Left kidney (tissue), 1 donor: ENCODE measurements at regions not wholly inside any gene's neighbourhood (a gene's known extent, or its start where the extent isn't known, plus 50 kb on each side); places are given as distances from the start of the nearest gene placed in this dataset.
"Not testable (repeated sequence)": the region's sequence is repeated elsewhere in the genome, so short reads cannot be mapped to it uniquely, and the experiment has no call there.

Source experiments
- DNase-seq: peaks from one replicate; pipeline ENCODE4 v3.0.0-alpha.2; 2013

DNA sequence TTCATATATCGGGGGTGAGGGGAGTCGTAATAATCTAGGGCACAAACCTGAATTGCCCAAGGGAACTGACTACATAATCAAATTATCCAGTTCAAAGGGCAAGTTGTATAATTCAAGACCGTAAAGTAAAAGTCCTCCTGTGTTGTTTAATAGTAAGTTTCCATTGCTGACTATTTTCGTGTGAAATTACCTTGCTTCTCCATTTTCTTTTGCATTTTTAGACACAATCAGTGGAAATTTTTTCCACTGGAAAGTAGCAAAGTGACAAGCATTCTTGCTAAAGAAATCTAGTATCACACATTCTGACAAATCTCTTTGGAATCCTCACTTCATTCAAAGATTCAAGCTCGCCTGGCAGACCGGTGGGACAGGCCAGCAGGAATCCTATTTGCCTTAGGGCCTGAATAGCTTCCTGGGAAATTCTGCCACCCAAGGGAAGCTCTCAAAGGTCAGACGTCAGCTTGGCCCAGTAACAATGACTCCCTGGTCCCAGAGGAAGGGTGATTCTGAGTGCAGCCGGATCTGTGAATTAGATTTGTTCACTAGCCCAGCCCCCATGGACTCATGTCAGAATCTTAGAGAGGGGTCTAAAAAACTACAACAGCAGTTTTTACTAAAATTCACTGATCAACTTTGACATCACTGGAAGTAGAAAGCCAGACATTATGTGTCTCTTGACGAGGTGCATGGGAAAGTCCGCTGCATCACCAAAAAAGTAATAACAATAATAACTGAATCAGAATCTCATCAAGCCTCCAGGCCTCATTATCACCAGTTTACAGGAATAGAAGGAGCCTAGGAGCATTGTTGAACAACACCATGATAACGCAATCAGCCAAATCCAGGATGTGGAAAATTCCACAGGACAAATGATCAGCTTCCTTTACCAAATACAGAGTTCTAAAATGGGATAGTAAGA is 161.0 kb downstream of the SKIDA1 start:
- DNase-seq: no peak

- no peak for DNase-seq
These were observed 161.8 kb downstream of the SKIDA1 start for GRCh38 chr10:21363731-21364104.

DNA sequence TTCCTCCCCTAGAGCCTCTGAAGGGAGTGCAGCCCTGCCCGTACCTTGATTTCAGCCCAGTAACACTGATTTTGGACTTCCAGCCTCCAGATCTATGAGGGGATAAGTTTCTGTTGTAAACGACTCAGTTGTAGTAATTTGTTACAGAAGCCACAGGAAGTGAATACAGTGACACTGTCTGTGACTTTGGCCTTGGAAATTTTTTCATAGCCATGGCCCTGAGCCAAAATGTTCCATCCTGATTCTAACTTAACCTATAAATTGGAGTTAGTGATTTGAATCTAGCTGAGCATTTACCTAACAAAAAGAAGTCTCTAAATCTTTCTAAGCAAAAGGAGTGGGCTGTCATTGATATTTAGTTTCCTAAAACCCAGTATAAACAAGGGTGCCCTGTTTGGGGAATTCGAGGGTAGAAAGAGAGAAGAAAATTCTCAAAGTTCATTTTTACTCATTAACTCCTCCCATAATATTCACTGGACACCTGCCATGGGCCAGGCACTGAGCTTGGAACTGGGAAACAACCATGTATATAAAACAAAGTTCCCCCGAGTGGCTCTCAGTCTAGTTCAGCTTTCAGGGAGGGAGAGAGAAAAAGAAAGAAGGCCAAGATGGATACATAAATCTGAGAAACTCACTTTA is 162.3 kb downstream of the SKIDA1 start:
- DNase-seq: no peak

- DNase-seq: no peak
These were observed 166.3 kb downstream of the SKIDA1 start for GRCh38 chr10:21359202-21359601.

DNA sequence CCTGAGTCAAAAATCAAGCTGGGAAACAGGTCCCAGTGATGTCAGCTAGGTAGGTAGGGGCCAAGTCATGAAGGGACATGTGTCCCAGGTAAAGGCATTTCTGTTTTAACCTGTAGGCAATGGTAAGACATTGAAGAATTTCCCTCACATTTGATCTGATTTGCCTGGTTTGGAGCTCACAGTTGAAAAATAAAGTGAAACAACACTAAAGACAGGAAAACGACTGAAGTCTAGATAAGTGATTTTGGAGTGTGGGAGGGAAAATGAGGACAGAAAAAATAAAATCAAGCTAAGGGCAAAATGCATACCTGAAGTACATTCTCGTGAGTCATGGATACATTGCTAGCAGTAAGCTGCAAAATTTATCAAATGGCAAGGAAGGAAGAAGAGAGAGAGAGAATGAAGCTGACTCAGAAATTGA is 169.9 kb downstream of the SKIDA1 start:
- no peak for DNase-seq

GRCh38 chr10:21352886-21353285 is 172.6 kb downstream of the SKIDA1 start:
- DNase-seq: no peak

DNA sequence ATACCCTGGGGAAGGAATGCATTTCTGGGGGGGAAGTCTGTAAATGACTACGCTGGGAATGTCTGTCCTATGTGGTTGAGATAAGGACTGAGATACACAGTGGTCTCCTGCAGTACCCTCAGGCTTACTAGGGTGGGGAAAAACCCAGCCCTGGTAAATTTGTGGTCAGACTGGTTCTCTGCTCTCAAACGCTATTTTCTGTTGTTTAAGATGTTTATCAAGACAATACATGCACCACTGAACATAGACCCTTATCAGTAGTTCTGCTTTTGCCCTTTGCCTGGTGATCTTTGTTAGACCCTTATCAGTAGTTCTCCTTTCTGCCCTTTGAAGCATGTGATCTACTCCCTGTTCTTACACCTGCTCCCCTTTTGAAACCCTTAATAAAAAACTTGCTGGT is 173.9 kb downstream of the SKIDA1 start:
- DNase-seq: not testable (repeated sequence)

DNA sequence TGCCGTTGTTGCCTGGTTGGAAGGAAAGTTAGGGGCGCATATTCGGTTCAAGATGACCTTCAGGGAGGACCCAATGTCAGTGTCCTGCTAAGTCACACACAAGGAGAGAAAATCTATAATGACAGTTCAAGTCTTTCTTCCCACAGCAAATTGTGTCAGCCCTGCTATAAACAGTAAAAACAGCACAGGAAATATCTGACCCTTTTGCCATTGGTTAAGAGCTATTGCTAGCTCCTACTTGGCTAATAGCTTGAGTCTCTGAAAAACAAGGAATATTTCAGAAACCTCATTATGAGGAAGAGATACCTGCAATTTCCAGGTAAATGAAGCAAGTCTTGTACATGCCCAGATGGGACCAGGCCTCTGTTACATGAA is 175.6 kb downstream of the SKIDA1 start:
- DNase-seq: no peak

DNA sequence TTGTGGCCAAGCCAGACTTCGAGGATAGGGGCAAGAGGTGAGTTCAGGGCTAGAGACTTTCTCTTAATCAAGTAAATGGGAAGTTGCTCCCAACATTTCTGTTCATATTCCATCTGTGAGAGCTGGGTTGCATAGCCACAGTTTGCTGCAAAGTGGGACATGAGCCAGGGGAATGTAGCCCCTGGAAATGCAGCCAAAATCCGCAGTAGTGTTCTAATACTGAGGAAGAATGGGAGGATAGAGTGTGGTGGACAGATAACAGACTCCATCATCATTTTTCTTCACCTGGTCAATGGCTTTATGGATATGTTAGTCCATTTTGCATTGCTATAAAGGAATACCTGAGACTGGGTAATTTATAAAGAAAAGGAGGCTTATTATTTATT is 177.7 kb downstream of the SKIDA1 start:
- DNase-seq: no peak

GRCh38 chr10:21347043-21347784 is 178.3 kb downstream of the SKIDA1 start:
- DNase-seq: no peak

DNA sequence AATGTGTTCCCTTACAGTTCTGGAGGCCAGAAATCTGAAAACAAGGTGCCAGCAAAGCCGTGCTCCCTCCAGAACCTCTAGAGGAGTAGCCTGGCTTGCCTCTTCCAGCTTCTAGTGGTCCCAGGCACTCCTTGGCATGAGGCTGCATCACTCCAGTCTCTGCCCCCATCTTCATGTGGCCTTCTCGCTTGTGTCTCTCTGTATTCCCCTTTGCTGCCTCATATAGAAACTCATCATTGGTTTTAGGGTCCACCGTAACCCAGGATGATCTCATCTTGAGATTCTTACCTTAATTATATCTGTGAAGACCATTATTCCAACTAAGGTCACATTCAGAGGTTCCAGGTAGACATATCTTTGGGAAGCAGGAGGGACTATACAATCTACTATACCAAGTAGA is 182.4 kb downstream of the SKIDA1 start:
- no peak for DNase-seq

- DNase-seq: not testable (repeated sequence)
These were observed 183.0 kb downstream of the SKIDA1 start for GRCh38 chr10:21342499-21342898.

DNA sequence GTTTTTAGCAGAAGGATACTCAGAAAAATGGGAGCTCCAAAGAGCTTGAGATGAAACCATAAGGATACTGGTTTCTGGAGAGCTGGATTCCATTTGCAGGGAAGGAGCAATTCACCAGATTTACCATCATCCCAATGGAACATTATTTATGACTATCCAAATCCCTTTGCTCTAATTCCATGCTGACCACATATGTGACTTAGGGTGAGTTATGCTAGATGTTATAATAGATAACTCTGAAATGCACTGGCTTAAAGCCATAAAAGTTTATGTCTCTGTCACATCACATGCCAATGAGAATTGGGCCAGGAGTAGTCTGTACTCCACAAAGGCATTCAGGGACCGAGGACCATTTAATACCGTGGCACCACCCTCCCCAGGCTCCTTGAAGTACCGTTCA is 185.2 kb downstream of the SKIDA1 start:
- DNase-seq: no peak

GRCh38 chr10:21337171-21337792 is 188.2 kb downstream of the SKIDA1 start:
- no peak for DNase-seq

- DNase-seq: no peak
These were observed 188.9 kb downstream of the SKIDA1 start for GRCh38 chr10:21336476-21337170.

DNA sequence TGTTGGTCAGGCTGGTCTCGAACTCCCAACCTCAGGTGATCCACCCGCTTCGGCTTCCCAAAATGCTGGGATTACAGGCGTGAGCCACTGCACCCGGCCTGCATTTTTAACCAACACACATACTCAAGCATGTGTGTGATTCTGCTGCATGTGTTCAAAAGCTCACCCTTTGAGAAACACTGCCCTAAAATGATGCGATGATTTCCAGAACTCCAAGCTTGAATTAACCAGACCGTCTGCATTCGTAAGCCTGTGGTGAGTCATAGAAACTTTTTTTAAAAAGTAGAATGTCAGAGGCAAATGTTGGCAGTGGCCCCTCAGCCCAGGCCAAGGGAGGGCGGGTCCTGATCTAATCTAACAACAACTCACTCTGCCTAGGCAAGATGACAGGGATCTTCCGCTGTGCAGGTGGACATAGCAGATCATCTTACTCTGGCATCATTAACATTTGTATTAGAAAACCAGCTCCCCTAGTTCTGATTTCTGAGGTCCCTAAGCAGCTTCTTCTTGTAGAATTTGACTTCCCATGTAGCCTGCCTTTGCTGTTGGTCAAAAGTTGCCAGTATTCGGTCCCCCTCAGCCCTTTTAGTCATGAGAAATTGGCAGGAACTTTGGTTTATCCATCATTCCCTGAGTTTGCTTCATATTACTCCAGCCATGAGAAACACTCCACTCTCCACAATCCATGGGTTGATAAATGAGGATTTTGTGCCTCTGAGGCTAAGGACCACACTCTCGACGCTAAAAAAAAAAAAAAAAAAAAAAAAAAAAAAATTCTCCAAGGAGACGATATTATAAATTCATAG is 190.4 kb downstream of the SKIDA1 start:
- DNase-seq: no peak

- no peak for DNase-seq
These were observed 194.9 kb downstream of the SKIDA1 start for GRCh38 chr10:21330628-21331020.

DNA sequence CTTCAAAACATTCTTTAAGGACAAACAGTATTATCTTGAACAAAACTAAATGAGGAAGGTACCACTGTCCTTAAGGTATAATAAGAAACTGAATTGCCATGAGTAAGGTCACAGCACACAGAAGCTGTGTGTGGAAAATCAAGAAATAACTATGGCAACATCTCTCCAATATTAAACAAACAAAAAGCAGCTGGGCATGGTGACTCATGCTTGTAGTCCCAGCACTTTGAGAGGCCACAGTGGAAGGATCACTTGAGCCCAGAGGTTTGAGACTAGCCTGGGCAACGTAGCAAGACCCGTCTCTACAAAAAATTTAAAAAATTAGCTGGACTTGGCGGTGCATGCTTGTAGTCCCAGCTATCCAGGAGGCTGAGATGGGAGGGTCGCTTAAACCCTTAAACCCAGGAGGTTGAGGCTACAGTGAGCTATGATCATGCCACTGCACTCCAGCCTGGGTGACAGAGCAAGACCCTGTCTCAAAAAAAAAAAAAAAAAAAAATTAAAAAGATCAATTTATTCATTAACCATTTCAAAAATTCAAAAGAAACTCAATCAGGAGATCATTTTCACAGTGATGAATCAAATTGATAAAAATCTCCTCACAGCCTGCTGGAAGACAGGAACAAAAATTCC is 195.4 kb downstream of the SKIDA1 start:
- no peak for DNase-seq

GRCh38 chr10:21327289-21327993 is 198.0 kb downstream of the SKIDA1 start:
- DNase-seq: no peak
